Right renal pelvis (tissue), 4 donors: ENCODE measurements at regions not wholly inside any gene's neighbourhood (a gene's known extent, or its start where the extent isn't known, plus 50 kb on each side); places are given as distances from the start of the nearest gene placed in this dataset.

Experiments
- DNase-seq, 4 donors: peaks; one replicate each; pipeline ENCODE4 v3.0.0-alpha.2; 2013; ENCODE audit warnings: low read depth in 4 of 4, low spot score in 3 of 4, missing footprints in 1 of 4

DNA sequence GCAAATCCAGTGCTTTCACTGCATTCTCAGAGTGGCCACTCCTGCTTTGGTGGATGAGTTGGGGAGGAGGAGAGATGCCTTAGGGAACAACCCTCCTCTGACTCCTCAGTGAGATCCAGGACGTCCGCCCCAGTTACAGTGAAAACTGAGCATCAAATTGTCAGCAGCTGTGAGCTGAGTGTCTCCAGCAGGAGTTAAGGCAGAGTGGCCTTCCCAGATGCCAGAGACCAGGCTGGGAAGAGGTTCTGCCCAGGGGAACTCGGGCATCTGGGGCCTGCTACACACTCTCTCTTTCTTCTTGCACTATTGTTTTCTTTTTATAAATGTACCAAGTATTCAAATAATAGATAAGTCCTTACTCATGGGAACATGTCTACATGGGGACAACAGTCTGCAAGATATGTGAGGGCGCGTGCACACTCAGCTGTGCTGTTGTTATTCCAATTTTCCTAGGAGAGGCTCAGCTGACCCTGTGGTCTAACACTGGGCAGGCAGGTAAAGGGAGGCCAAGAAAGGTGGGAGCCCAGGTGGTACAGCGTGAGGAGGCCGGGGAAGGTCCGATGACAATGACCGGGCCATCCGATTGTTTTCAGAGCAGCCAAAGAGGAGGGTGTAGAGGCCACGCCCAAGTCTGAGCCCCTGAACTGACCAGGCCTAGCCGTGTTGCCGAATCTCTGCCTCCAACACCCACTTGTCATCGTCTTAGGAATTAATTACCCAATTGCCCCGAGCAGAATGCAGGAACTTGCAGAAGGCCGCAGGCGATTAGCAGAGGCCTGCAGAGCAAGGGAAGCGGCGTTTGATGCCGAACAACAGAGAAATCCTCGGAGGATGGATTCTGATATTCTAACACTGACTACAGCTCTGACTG, 166.9 kb downstream of the ANAPC1 start:
- no peak for DNase-seq
